ENCODE measurements at regions not wholly inside any gene's neighbourhood (a gene's known extent, or its start where the extent isn't known, plus 50 kb on each side); places are given as distances from the start of the nearest gene placed in this dataset.
"Not testable (repeated sequence)": the region's sequence is repeated elsewhere in the genome, so short reads cannot be mapped to it uniquely, and the experiment has no call there.

- peaks cover 4% of the 10 kb centered on the region for H3K9me3 Mint-ChIP-seq (ENCODE audit: unreplicated experiment)
- peaks cover 8% of the 10 kb centered on the region for H3K36me3 Mint-ChIP-seq (ENCODE audit: low read depth, unreplicated experiment)
- H3K27me3 Mint-ChIP-seq (ENCODE audit: unreplicated experiment), result peaks cover 5% of the 10 kb centered on the region
- no peak overlapping the region for H3K27ac Mint-ChIP-seq (ENCODE audit: unreplicated experiment)
- no peak for TF ChIP-seq CTCF (IDR thresholded peaks at IDR 0.05; ENCODE audit: unreplicated experiment)
- no peak overlapping the region for H3K4me3 Mint-ChIP-seq (ENCODE audit: unreplicated experiment)
- DNase-seq (ENCODE audit: low spot score), result no peak
- H3K4me1 Mint-ChIP-seq (ENCODE audit: unreplicated experiment), result peaks cover 2% of the 10 kb centered on the region
Observed at GRCh38 chr6:121733234-121733633, 297.8 kb downstream of the GJA1 start.

GRCh38 chr6:121740188-121740587 is 304.7 kb downstream of the GJA1 start:
- not testable (repeated sequence) for H3K36me3 Mint-ChIP-seq (ENCODE audit: low read depth, unreplicated experiment); H3K27ac Mint-ChIP-seq (ENCODE audit: unreplicated experiment); H3K4me3 Mint-ChIP-seq (ENCODE audit: unreplicated experiment); H3K4me1 Mint-ChIP-seq (ENCODE audit: unreplicated experiment); DNase-seq (ENCODE audit: low spot score); H3K9me3 Mint-ChIP-seq (ENCODE audit: unreplicated experiment); H3K27me3 Mint-ChIP-seq (ENCODE audit: unreplicated experiment)

GRCh38 chr6:121743691-121744090 is 308.2 kb downstream of the GJA1 start:
- H3K27me3 Mint-ChIP-seq (ENCODE audit: unreplicated experiment), result no peaks in the 10 kb centered on the region
- H3K9me3 Mint-ChIP-seq (ENCODE audit: unreplicated experiment), result no peaks in the 10 kb centered on the region
- H3K27ac Mint-ChIP-seq (ENCODE audit: unreplicated experiment), result no peak overlapping the region
- H3K4me1 Mint-ChIP-seq (ENCODE audit: unreplicated experiment), result no peaks in the 10 kb centered on the region
- DNase-seq (ENCODE audit: low spot score), result no peak
- TF ChIP-seq CTCF (IDR thresholded peaks at IDR 0.05; ENCODE audit: unreplicated experiment), result no peak
- H3K4me3 Mint-ChIP-seq (ENCODE audit: unreplicated experiment), result no peak overlapping the region
- H3K36me3 Mint-ChIP-seq (ENCODE audit: low read depth, unreplicated experiment), result no peaks in the 10 kb centered on the region

GRCh38 chr6:121748376-121748775 is 312.9 kb downstream of the GJA1 start:
- no peak for TF ChIP-seq CTCF (IDR thresholded peaks at IDR 0.05; ENCODE audit: unreplicated experiment)
- Mint-ChIP-seq H3K9me3 (ENCODE audit: unreplicated experiment) (no peaks in the 10 kb centered on the region), H3K27ac (ENCODE audit: unreplicated experiment) (no peak overlapping the region), H3K27me3 (ENCODE audit: unreplicated experiment) (no peaks in the 10 kb centered on the region), H3K4me3 (ENCODE audit: unreplicated experiment) (no peak overlapping the region), H3K4me1 (ENCODE audit: unreplicated experiment) (no peaks in the 10 kb centered on the region), H3K36me3 (ENCODE audit: low read depth, unreplicated experiment) (no peaks in the 10 kb centered on the region)
- DNase-seq (ENCODE audit: low spot score), result no peak

GRCh38 chr6:121748850-121749249 is 313.4 kb downstream of the GJA1 start:
- TF ChIP-seq CTCF (IDR thresholded peaks at IDR 0.05; ENCODE audit: unreplicated experiment), result no peak
- no peaks in the 10 kb centered on the region for H3K27me3 Mint-ChIP-seq (ENCODE audit: unreplicated experiment)
- no peaks in the 10 kb centered on the region for H3K36me3 Mint-ChIP-seq (ENCODE audit: low read depth, unreplicated experiment)
- no peaks in the 10 kb centered on the region for H3K9me3 Mint-ChIP-seq (ENCODE audit: unreplicated experiment)
- DNase-seq (ENCODE audit: low spot score), result no peak
- no peaks in the 10 kb centered on the region for H3K4me1 Mint-ChIP-seq (ENCODE audit: unreplicated experiment)
- no peak overlapping the region for H3K27ac Mint-ChIP-seq (ENCODE audit: unreplicated experiment)
- no peak overlapping the region for H3K4me3 Mint-ChIP-seq (ENCODE audit: unreplicated experiment)

GRCh38 chr6:121755485-121755884 is 320.0 kb downstream of the GJA1 start:
- DNase-seq (ENCODE audit: low spot score), result no peak
- H3K4me1 Mint-ChIP-seq (ENCODE audit: unreplicated experiment), result peaks cover 5% of the 10 kb centered on the region
- H3K4me3 Mint-ChIP-seq (ENCODE audit: unreplicated experiment), result no peak overlapping the region
- TF ChIP-seq CTCF (IDR thresholded peaks at IDR 0.05; ENCODE audit: unreplicated experiment), result no peak
- H3K9me3 Mint-ChIP-seq (ENCODE audit: unreplicated experiment), result no peaks in the 10 kb centered on the region
- H3K27me3 Mint-ChIP-seq (ENCODE audit: unreplicated experiment), result no peaks in the 10 kb centered on the region
- H3K27ac Mint-ChIP-seq (ENCODE audit: unreplicated experiment), result no peak overlapping the region
- no peaks in the 10 kb centered on the region for H3K36me3 Mint-ChIP-seq (ENCODE audit: low read depth, unreplicated experiment)
